ENCODE measurements at regions not wholly inside any gene's neighbourhood (a gene's known extent, or its start where the extent isn't known, plus 50 kb on each side); places are given as distances from the start of the nearest gene placed in this dataset.

- Histone ChIP-seq H3K27me3 (ENCODE audit: insufficient read depth, low read length) (no peaks in the 10 kb centered on the region), H3K9me3 (ENCODE audit: control insufficient read depth in 1 of 2, insufficient read depth in 1 of 2, low read depth in 1 of 2, low read length in 2 of 2) (0 out of 4 replicates have a peak, but pooled peaks cover 0 to 5% of the 10 kb centered on the region in 2 experiments), H3K27ac (ENCODE audit: low read depth, low read length) (no peak overlapping the region), H3K4me3 (replicated peaks in 1 of 2; ENCODE audit: low read depth in 1 of 2, low read length in 2 of 2) (no peak overlapping the region), H3K9ac (ENCODE audit: low read length) (no peak overlapping the region), H3K79me2 (ENCODE audit: insufficient read depth, low read length) (no peaks in the 10 kb centered on the region), H4K20me1 (ENCODE audit: insufficient read depth) (no peaks in the 10 kb centered on the region), H3K4me1 (ENCODE audit: control insufficient read depth in 1 of 2, insufficient read depth in 2 of 2, low read length in 2 of 2) (peaks cover 24 to 30% of the 10 kb centered on the region in 2 experiments), H3K36me3 (ENCODE audit: control insufficient read depth in 1 of 2, insufficient read depth in 2 of 2, low read length in 2 of 2) (no peaks in the 10 kb centered on the region), H3K9me2 (ENCODE audit: insufficient read depth) (no peaks in the 10 kb centered on the region), H2AFZ (ENCODE audit: low read depth, low read length, poor library complexity, severe bottlenecking) (peak overlapping the region; percentile 57), H3K4me2 (ENCODE audit: low read length) (peak overlapping the region; percentile 73)
- TF ChIP-seq ELF1 (IDR thresholded peaks at IDR 0.05; ENCODE audit: borderline replicate concordance, low read depth) (no peak), EGR1 (IDR thresholded peaks at IDR 0.05; ENCODE audit: low read depth) (no peak), REST (IDR thresholded peaks at IDR 0.05; ENCODE audit: low read depth) (no peak), CEBPB (IDR thresholded peaks at IDR 0.05; ENCODE audit: low read depth) (no peak), MAX (IDR thresholded peaks at IDR 0.05) (no peak), SIN3A (IDR thresholded peaks at IDR 0.05; ENCODE audit: low read depth) (no peak), CBX3 (IDR thresholded peaks at IDR 0.05; ENCODE audit: low read depth) (no peak), SP1 (IDR thresholded peaks at IDR 0.05; ENCODE audit: low read depth) (no peak), EZH2phosphoT487 (IDR thresholded peaks at IDR 0.05; ENCODE audit: borderline replicate concordance) (no peak), YY1 (IDR thresholded peaks at IDR 0.05; ENCODE audit: extremely low read depth, insufficient replicate concordance, low read depth, low read length) (no peak)
- ChIA-PET RAD21 (ENCODE audit: low non-redundant PET in 1 of 2, low total read pairs in 2 of 2, uncharacterized antibody in 2 of 2, unreplicated experiment in 2 of 2) (no interaction called here), CTCF (interaction anchor here (1.2 kb wide), 1 partner anchor 19 kb away, joined by 5 read pairs; no protein-coding TSS in a partner anchor), POLR2A (no interaction called here)
- ATAC-seq, result no peak
- BruUV-seq (replicated peaks), result no TSS peak
- intact Hi-C loops (cut with micrococcal nuclease), result no loop called here
- DNase-seq (ENCODE audit: low read depth, low spot score), result no peak
Observed at GRCh38 chr14:51533160-51533559, 118.5 kb upstream of the FRMD6 start.
